ENCODE measurements at regions not wholly inside any gene's neighbourhood (a gene's known extent, or its start where the extent isn't known, plus 50 kb on each side); places are given as distances from the start of the nearest gene placed in this dataset.

DNA sequence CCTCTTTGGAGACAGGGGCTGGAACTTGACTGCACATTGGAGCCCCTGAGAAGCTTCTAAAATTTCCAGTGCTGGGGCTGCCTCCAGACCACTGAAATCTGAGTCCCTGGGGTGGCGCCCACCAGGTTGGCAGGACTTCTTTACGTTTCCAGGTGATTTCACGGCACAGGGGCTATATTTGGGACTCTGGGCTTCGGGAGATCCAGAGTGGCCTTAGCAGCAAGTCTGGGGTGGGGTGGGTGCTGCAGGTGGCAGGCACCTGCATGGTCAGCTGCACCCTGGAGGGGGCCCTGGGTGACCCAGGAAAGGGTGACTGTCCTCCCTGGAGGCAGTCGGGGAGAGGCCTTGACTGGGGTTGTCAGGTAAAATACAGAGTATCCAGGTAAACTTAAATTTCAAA, 135.5 kb upstream of the PHACTR3 start:
- H3K36me3 ChIP-seq (replicated peaks in 1 of 2; ENCODE audit: control insufficient read depth in 2 of 2, insufficient read depth in 2 of 2, low read length in 2 of 2), result peaks cover 0 to 2% of the 10 kb centered on the region in 2 donors
- H3K79me1 ChIP-seq (ENCODE audit: low read depth, low read length), result no peaks in the 10 kb centered on the region
- H3K27ac ChIP-seq (replicated peaks; ENCODE audit: low read length), result no peak overlapping the region
- H3K4me1 ChIP-seq (ENCODE audit: control insufficient read depth in 2 of 2, insufficient read depth in 1 of 2, low read depth in 1 of 2, low read length in 2 of 2), result peaks cover 0 to 10% of the 10 kb centered on the region in 2 donors
- no CpG with 5 or more reads among the region's 5 CpGs for WGBS, 2 donors (ENCODE audit: extremely low coverage in 2 of 2, insufficient read length in 2 of 2, insufficient replicate concordance in 1 of 2)
- H3K27me3 ChIP-seq (ENCODE audit: control insufficient read depth in 3 of 3, insufficient read depth in 3 of 3, low read depth in 1 of 3, low read length in 3 of 3), result peaks cover 0 to 4% (median 0%) of the 10 kb centered on the region in 3 experiments
- no peak for DNase-seq (ENCODE audit: low spot score)
- H2BK12ac ChIP-seq (ENCODE audit: low read length), result no peak overlapping the region
- no peak overlapping the region for H3K9ac ChIP-seq (ENCODE audit: low read depth, low read length, poor library complexity)
- H2BK15ac ChIP-seq (ENCODE audit: low read length), result no peak overlapping the region
- H3K4ac ChIP-seq (ENCODE audit: low read length), result no peak overlapping the region
- H3K23ac ChIP-seq (ENCODE audit: low read depth, low read length, poor library complexity), result no peak overlapping the region
- H2BK5ac ChIP-seq (ENCODE audit: low read length), result no peak overlapping the region
- no peak overlapping the region for H2AFZ ChIP-seq (ENCODE audit: low read length)
- no peak overlapping the region for H2AK5ac ChIP-seq (ENCODE audit: low read depth, low read length)
- H2BK120ac ChIP-seq (ENCODE audit: low read depth, low read length), result no peak overlapping the region
- H3K18ac ChIP-seq (ENCODE audit: low read length), result peak overlapping the region; percentile 59
- no peak overlapping the region for H3K4me2 ChIP-seq (ENCODE audit: insufficient read depth, low read length, poor library complexity, severe bottlenecking)
- H4K91ac ChIP-seq (ENCODE audit: low read depth, low read length, poor library complexity), result no peak overlapping the region
- no peak overlapping the region for H3K4me3 ChIP-seq (ENCODE audit: low read length in 2 of 2)
- H3K9me3 ChIP-seq (replicated peaks in 1 of 2; ENCODE audit: control insufficient read depth in 2 of 2, insufficient read depth in 1 of 2, low read depth in 1 of 2, low read length in 2 of 2), result peaks cover 0 to 2% of the 10 kb centered on the region in 2 donors
- no peak overlapping the region for H4K8ac ChIP-seq (ENCODE audit: low read depth, low read length)
- no peak overlapping the region for H3K14ac ChIP-seq (ENCODE audit: low read length)

- Histone ChIP-seq H4K91ac (ENCODE audit: low read depth, low read length, poor library complexity) (peak overlapping the region; percentile 89), H3K4me2 (ENCODE audit: insufficient read depth, low read length, poor library complexity, severe bottlenecking) (no peak overlapping the region), H3K4me1 (ENCODE audit: control insufficient read depth in 2 of 2, insufficient read depth in 1 of 2, low read depth in 1 of 2, low read length in 2 of 2) (peaks cover 0 to 10% of the 10 kb centered on the region in 2 donors), H2BK15ac (ENCODE audit: low read length) (peak overlapping the region; percentile 95), H3K36me3 (replicated peaks in 1 of 2; ENCODE audit: control insufficient read depth in 2 of 2, insufficient read depth in 2 of 2, low read length in 2 of 2) (peaks cover 0 to 2% of the 10 kb centered on the region in 2 donors), H3K27ac (replicated peaks; ENCODE audit: low read length) (peak overlapping the region; percentile 40), H2BK5ac (ENCODE audit: low read length) (no peak overlapping the region), H3K79me1 (ENCODE audit: low read depth, low read length) (no peaks in the 10 kb centered on the region), H3K27me3 (ENCODE audit: control insufficient read depth in 3 of 3, insufficient read depth in 3 of 3, low read depth in 1 of 3, low read length in 3 of 3) (peaks cover 0 to 4% (median 0%) of the 10 kb centered on the region in 3 experiments), H3K4ac (ENCODE audit: low read length) (peak overlapping the region; percentile 1), H3K18ac (ENCODE audit: low read length) (peak overlapping the region; percentile 88), H3K4me3 (ENCODE audit: low read length in 2 of 2) (no peak overlapping the region), H3K23ac (ENCODE audit: low read depth, low read length, poor library complexity) (no peak overlapping the region), H3K9me3 (replicated peaks in 1 of 2; ENCODE audit: control insufficient read depth in 2 of 2, insufficient read depth in 1 of 2, low read depth in 1 of 2, low read length in 2 of 2) (peaks cover 0 to 2% of the 10 kb centered on the region in 2 donors), H3K14ac (ENCODE audit: low read length) (no peak overlapping the region), H2BK120ac (ENCODE audit: low read depth, low read length) (peak overlapping the region; percentile 57), H3K9ac (ENCODE audit: low read depth, low read length, poor library complexity) (peak overlapping the region; percentile 12), H4K8ac (ENCODE audit: low read depth, low read length) (peak overlapping the region; percentile 83), H2AFZ (ENCODE audit: low read length) (peak overlapping the region; percentile 61), H2BK12ac (ENCODE audit: low read length) (peak overlapping the region; percentile 65), H2AK5ac (ENCODE audit: low read depth, low read length) (peak overlapping the region; percentile 41)
- DNase-seq (ENCODE audit: low spot score), result no peak
- no CpG with 5 or more reads among the region's 34 CpGs for WGBS, 2 donors (ENCODE audit: extremely low coverage in 2 of 2, insufficient read length in 2 of 2, insufficient replicate concordance in 1 of 2)
These were observed 134.8 kb upstream of the PHACTR3 start for GRCh38 chr20:59469267-59470252.

- peak overlapping the region; percentile 17 for H3K4ac ChIP-seq (ENCODE audit: low read length)
- peaks cover 0 to 4% (median 0%) of the 10 kb centered on the region in 3 experiments for H3K27me3 ChIP-seq (ENCODE audit: control insufficient read depth in 3 of 3, insufficient read depth in 3 of 3, low read depth in 1 of 3, low read length in 3 of 3)
- no peak overlapping the region for H3K4me3 ChIP-seq (ENCODE audit: low read length in 2 of 2)
- H3K4me1 ChIP-seq (ENCODE audit: control insufficient read depth in 2 of 2, insufficient read depth in 1 of 2, low read depth in 1 of 2, low read length in 2 of 2), result peaks cover 0 to 10% of the 10 kb centered on the region in 2 donors
- peak overlapping the region; percentile 75 for H2BK12ac ChIP-seq (ENCODE audit: low read length)
- peak overlapping the region; percentile 91 for H2BK5ac ChIP-seq (ENCODE audit: low read length)
- H4K91ac ChIP-seq (ENCODE audit: low read depth, low read length, poor library complexity), result no peak overlapping the region
- no peak overlapping the region for H3K4me2 ChIP-seq (ENCODE audit: insufficient read depth, low read length, poor library complexity, severe bottlenecking)
- H2AFZ ChIP-seq (ENCODE audit: low read length), result no peak overlapping the region
- peak overlapping the region; percentile 92 for H4K8ac ChIP-seq (ENCODE audit: low read depth, low read length)
- peak overlapping the region; percentile 60 for H3K14ac ChIP-seq (ENCODE audit: low read length)
- no peak overlapping the region for H3K23ac ChIP-seq (ENCODE audit: low read depth, low read length, poor library complexity)
- H3K36me3 ChIP-seq (replicated peaks in 1 of 2; ENCODE audit: control insufficient read depth in 2 of 2, insufficient read depth in 2 of 2, low read length in 2 of 2), result peaks cover 0 to 2% of the 10 kb centered on the region in 2 donors
- H3K79me1 ChIP-seq (ENCODE audit: low read depth, low read length), result no peaks in the 10 kb centered on the region
- DNase-seq (ENCODE audit: low spot score), result no peak
- WGBS, 2 donors (ENCODE audit: extremely low coverage in 2 of 2, insufficient read length in 2 of 2, insufficient replicate concordance in 1 of 2), result no CpG with 5 or more reads among the region's 20 CpGs
- H3K27ac ChIP-seq (replicated peaks; ENCODE audit: low read length), result no peak overlapping the region
- H2BK15ac ChIP-seq (ENCODE audit: low read length), result peak overlapping the region; percentile 53
- no peak overlapping the region for H3K9ac ChIP-seq (ENCODE audit: low read depth, low read length, poor library complexity)
- H3K18ac ChIP-seq (ENCODE audit: low read length), result peak overlapping the region; percentile 1
- peak overlapping the region; percentile 57 for H2BK120ac ChIP-seq (ENCODE audit: low read depth, low read length)
- H2AK5ac ChIP-seq (ENCODE audit: low read depth, low read length), result peak overlapping the region; percentile 86
- H3K9me3 ChIP-seq (replicated peaks in 1 of 2; ENCODE audit: control insufficient read depth in 2 of 2, insufficient read depth in 1 of 2, low read depth in 1 of 2, low read length in 2 of 2), result peaks cover 0 to 2% of the 10 kb centered on the region in 2 donors
These were observed 133.8 kb upstream of the PHACTR3 start for GRCh38 chr20:59470521-59470920.

Data from neuronal stem cell (in vitro differentiated cells).